Body of pancreas (tissue), 4 donors: ENCODE measurements at regions not wholly inside any gene's neighbourhood (a gene's known extent, or its start where the extent isn't known, plus 50 kb on each side); places are given as distances from the start of the nearest gene placed in this dataset.
"Not testable (repeated sequence)": the region's sequence is repeated elsewhere in the genome, so short reads cannot be mapped to it uniquely, and the experiment has no call there.

Experiments
- ATAC-seq: fragments of 150-250 bp; one replicate; pipeline ENCODE4 v1.9.1; 2016
- DNase-seq, 4 donors: peaks; one replicate each; pipeline ENCODE4 v3.0.0-alpha.2; 2019
- H3K27ac ChIP-seq, 4 donors: fragments of 200-600 bp; sonication (generic); 1 replicate in 3 of 4; 2 replicates in 1 of 4; pipeline versions ENCODE4 v1.5.1 to v1.6.1; 2016 to 2019; ENCODE audit warnings: mild to moderate bottlenecking in 1 of 4, mixed read lengths in 1 of 4, moderate library complexity in 1 of 4
- H3K27me3 ChIP-seq, 2 donors: fragments of 200-600 bp; sonication (generic); one replicate each; pipeline ENCODE4 v1.6.0; 2016; ENCODE audit warnings: mild to moderate bottlenecking in 1 of 2
- H3K36me3 ChIP-seq, 2 donors: fragments of 200-600 bp; sonication (generic); replicated peaks in 1 of 2; 2 replicates each; pipeline ENCODE4 v1.5.1; 2016; ENCODE audit warnings: low read depth in 2 of 2; ENCODE audit not compliant: insufficient read depth in 1 of 2
- H3K4me1 ChIP-seq: fragments of 200-600 bp; sonication (generic); one replicate; pipeline ENCODE4 v1.6.0; 2016
- H3K4me3 ChIP-seq, 2 donors: fragments of 200-600 bp; sonication (generic); 1 replicate in 1 of 2; 2 replicates in 1 of 2; pipeline ENCODE4 v1.5.1; 2016 to 2019
- H3K9me3 ChIP-seq, 3 donors: fragments of 200-600 bp; sonication (generic); 1 replicate in 2 of 3; 2 replicates in 1 of 3; pipeline ENCODE4 v1.5.1; 2016
- CTCF ChIP-seq, 7 experiments: fragments of 450-650 bp in 4 of 7; fragments of 200-600 bp in 3 of 7; sonication (generic) in 3 of 7; IDR thresholded peaks; one replicate each; pipeline ENCODE4 v1.5.1; 2016 to 2019; ENCODE audit warnings: antibody characterized with exemption in 7 of 7
- POLR2A ChIP-seq, 3 donors: fragments of 450-650 bp; IDR thresholded peaks; one replicate each; pipeline ENCODE4 v1.6.1; 2016; ENCODE audit warnings: antibody characterized with exemption in 3 of 3, mild to moderate bottlenecking in 2 of 3
- WGBS, 2 donors: methylation state at CpG; one replicate each; pipeline ENCODE4 v1.1.5; 2017; 5-methylcytosine and 5-hydroxymethylcytosine counted together
- intact Hi-C: fragments of 100-400 bp; cut with DNase I; formaldehyde crosslinking; loops from one replicate; pipeline ENCODE4 v1.15.1; 2023

DNA sequence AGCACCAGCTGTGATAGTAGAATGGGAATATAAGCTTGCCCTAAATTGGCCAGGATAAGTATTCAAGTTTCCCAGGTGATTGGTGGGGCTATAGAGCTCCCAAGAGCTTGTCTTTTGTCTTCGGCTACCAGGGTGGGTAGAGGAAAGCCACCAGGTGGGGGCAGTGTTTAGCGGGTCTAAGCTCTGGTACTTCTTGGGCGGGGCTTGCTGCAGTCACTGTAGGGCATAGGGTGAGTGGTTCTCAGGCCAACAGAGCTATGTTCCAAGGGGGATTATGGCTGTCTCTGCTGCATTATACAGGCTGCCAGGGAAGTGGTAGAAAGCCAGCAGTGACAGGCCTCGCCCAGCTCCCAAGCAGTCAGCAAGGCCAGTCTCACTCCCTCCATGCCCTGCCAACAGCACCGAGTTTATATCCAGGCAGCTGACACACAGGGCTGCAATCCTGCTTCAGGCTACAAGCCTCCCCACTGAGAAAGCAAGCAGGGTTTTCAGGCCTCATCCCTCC, 110.7 kb downstream of the ZNF467 start:
- H3K27me3 ChIP-seq: no peaks in the 10 kb centered on the region
- intact Hi-C loops: loop anchor here (10.0 kb wide), 1 partner anchor 82 kb away; no protein-coding TSS in a partner anchor
- WGBS, 2 donors: 31 to 47% methylated on average over 3 to 5 of the region's 5 CpGs
- H3K4me3 ChIP-seq: no peak overlapping the region
- TF ChIP-seq CTCF (IDR thresholded peaks at IDR 0.05): peak in 6 of 7 experiments; percentile 53 to 68 (median 62)
- no peak for TF ChIP-seq POLR2A (IDR thresholded peaks at IDR 0.05)
- H3K4me1 ChIP-seq: no peaks in the 10 kb centered on the region
- H3K9me3 ChIP-seq: no peaks in the 10 kb centered on the region
- ATAC-seq (peak; percentile 72), DNase-seq (peak; percentile 74 to 86 (median 82))
- no peak overlapping the region for H3K27ac ChIP-seq
- no peaks in the 10 kb centered on the region for H3K36me3 ChIP-seq

- no peaks in the 10 kb centered on the region for H3K9me3 ChIP-seq
- WGBS, 2 donors: 33 to 41% methylated on average over 1 of the region's 1 CpG
- intact Hi-C loops: no loop called here
- H3K27me3 ChIP-seq: no peaks in the 10 kb centered on the region
- TF ChIP-seq POLR2A (IDR thresholded peaks at IDR 0.05): no peak
- TF ChIP-seq CTCF (IDR thresholded peaks at IDR 0.05): no peak
- ATAC-seq (no peak), DNase-seq (no peak)
- H3K4me3 ChIP-seq: no peak overlapping the region
- no peak overlapping the region for H3K27ac ChIP-seq
- H3K36me3 ChIP-seq: no peaks in the 10 kb centered on the region
- no peaks in the 10 kb centered on the region for H3K4me1 ChIP-seq
Measured at GRCh38 chr7:149655784-149656183, 117.6 kb downstream of the ZNF467 start.

- DNase-seq: no peak
- no peak for ATAC-seq
- no peaks in the 10 kb centered on the region for H3K4me1 ChIP-seq
- no peaks in the 10 kb centered on the region for H3K27me3 ChIP-seq
- H3K9me3 ChIP-seq: no peaks in the 10 kb centered on the region
- intact Hi-C loops: no loop called here
- no peak overlapping the region for H3K4me3 ChIP-seq
- 50 to 55% methylated on average over 1 of the region's 1 CpG for WGBS, 2 donors
- H3K36me3 ChIP-seq: no peaks in the 10 kb centered on the region
- H3K27ac ChIP-seq: no peak overlapping the region
- no peak for TF ChIP-seq CTCF (IDR thresholded peaks at IDR 0.05)
- no peak for TF ChIP-seq POLR2A (IDR thresholded peaks at IDR 0.05)
Measured at GRCh38 chr7:149654588-149654987, 118.8 kb downstream of the ZNF467 start.

GRCh38 chr7:149650190-149650589, 123.2 kb downstream of the ZNF467 start:
- ATAC-seq, H3K4me1 ChIP-seq, DNase-seq, intact Hi-C loops, H3K27me3 ChIP-seq, H3K36me3 ChIP-seq, H3K9me3 ChIP-seq, H3K27ac ChIP-seq, H3K4me3 ChIP-seq: not testable (repeated sequence)
- WGBS, 2 donors: 56 to 59% methylated on average over 3 of the region's 3 CpGs

DNA sequence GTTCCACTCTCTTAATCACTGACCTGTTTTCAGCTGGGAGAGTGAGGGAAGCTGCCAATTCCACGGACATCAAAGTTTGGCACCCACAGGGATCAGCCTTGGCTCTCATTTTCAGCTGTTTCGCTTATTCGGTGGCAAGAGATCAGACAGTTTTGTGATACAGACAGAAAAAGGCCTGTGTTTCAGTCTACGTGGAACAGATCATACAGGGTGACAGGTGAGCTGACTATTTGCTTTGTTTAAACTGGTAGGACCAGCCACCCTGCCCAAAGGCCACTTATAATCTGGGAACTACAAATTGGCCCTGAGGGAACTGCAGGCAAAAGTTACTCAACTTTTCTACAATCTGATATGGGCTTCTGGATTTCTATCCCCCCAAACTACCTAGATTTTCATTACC, 128.6 kb downstream of the ZNF467 start:
- no peaks in the 10 kb centered on the region for H3K4me1 ChIP-seq
- intact Hi-C loops: no loop called here
- no peak for ATAC-seq
- TF ChIP-seq CTCF (IDR thresholded peaks at IDR 0.05): no peak
- no peak for TF ChIP-seq POLR2A (IDR thresholded peaks at IDR 0.05)
- no peaks in the 10 kb centered on the region for H3K9me3 ChIP-seq
- no peak overlapping the region for H3K4me3 ChIP-seq
- no peaks in the 10 kb centered on the region for H3K36me3 ChIP-seq
- H3K27me3 ChIP-seq: no peaks in the 10 kb centered on the region
- peak overlapping the region in 2 of 4 donors; percentile 17 to 30 for H3K27ac ChIP-seq
- 22 to 24% methylated on average over 3 to 4 of the region's 4 CpGs for WGBS, 2 donors
- DNase-seq: peak in 1 of 4 donors; percentile 22
